Panc1 (cell line): ENCODE measurements at regions not wholly inside any gene's neighbourhood (a gene's known extent, or its start where the extent isn't known, plus 50 kb on each side); places are given as distances from the start of the nearest gene placed in this dataset.

Source experiments
- CTCF ChIP-seq: fragments of 450-650 bp; IDR thresholded peaks from 2 replicates; pipeline ENCODE4 v1.5.1; 2017; ENCODE audit warnings: mild to moderate bottlenecking
- SIN3A ChIP-seq: IDR thresholded peaks from 2 replicates; pipeline ENCODE4 v1.6.1; 2012; ENCODE audit warnings: low read depth, mild to moderate bottlenecking, low read length, moderate library complexity, borderline replicate concordance; ENCODE audit not compliant: insufficient read depth

GRCh38 chr7:80334908-80335307 is 177.0 kb downstream of the GNAT3 start:
- TF ChIP-seq CTCF (no peak), SIN3A (no peak)
